Endodermal cell (in vitro differentiated cells): ENCODE measurements at regions not wholly inside any gene's neighbourhood (a gene's known extent, or its start where the extent isn't known, plus 50 kb on each side); places are given as distances from the start of the nearest gene placed in this dataset.

Source experiments
- DNase-seq: peaks from one replicate; pipeline ENCODE4 v3.0.0-alpha.2; 2017
- H3K27ac ChIP-seq: 2 replicates; pipeline ENCODE4 v1.5.1; 2013; ENCODE audit warnings: mild to moderate bottlenecking, low read depth, low read length, moderate library complexity
- H3K27me3 ChIP-seq: 2 replicates; pipeline ENCODE4 v1.6.1; 2013; ENCODE audit warnings: mild to moderate bottlenecking, low read length, moderate library complexity; ENCODE audit not compliant: insufficient read depth, control insufficient read depth, poor library complexity, severe bottlenecking
- H3K36me3 ChIP-seq: 2 replicates; pipeline ENCODE4 v1.7.0; 2013; ENCODE audit warnings: mild to moderate bottlenecking, low read length, moderate library complexity; ENCODE audit not compliant: control insufficient read depth, insufficient read depth
- H3K4me1 ChIP-seq: one replicate; pipeline ENCODE4 v1.7.0; 2013; ENCODE audit warnings: low read length; ENCODE audit not compliant: control insufficient read depth, insufficient read depth
- H3K4me3 ChIP-seq: 2 replicates; pipeline ENCODE4 v1.5.1; 2013; ENCODE audit warnings: mild to moderate bottlenecking, low read length, moderate library complexity
- H3K9ac ChIP-seq: 2 replicates; pipeline ENCODE4 v1.6.1; 2013; ENCODE audit warnings: mild to moderate bottlenecking, low read length, moderate library complexity; ENCODE audit not compliant: poor library complexity, severe bottlenecking; ENCODE audit errors: extremely low read depth
- H3K9me3 ChIP-seq: 2 replicates; pipeline ENCODE4 v1.6.1; 2013; ENCODE audit warnings: mild to moderate bottlenecking, low read length, moderate library complexity; ENCODE audit not compliant: control insufficient read depth
- H3K27ac Mint-ChIP-seq: 2 replicates; pipeline ENCODE4 v1.8.0; 2020; ENCODE audit warnings: mixed read lengths
- H3K27me3 Mint-ChIP-seq: 2 replicates; pipeline ENCODE4 v1.8.0; 2021; ENCODE audit warnings: mild to moderate bottlenecking, mixed read lengths; ENCODE audit not compliant: insufficient read depth
- H3K36me3 Mint-ChIP-seq: 2 replicates; pipeline ENCODE4 v1.8.0; 2020; ENCODE audit warnings: low read depth, mixed read lengths
- H3K4me1 Mint-ChIP-seq: 2 replicates; pipeline ENCODE4 v1.8.0; 2020; ENCODE audit warnings: mixed read lengths
- H3K4me3 Mint-ChIP-seq: 2 replicates; pipeline ENCODE4 v1.8.0; 2020; ENCODE audit warnings: mild to moderate bottlenecking, moderate library complexity, mixed read lengths
- H3K9me3 Mint-ChIP-seq: 2 replicates; pipeline ENCODE4 v1.8.0; 2020; ENCODE audit warnings: mild to moderate bottlenecking, mixed read lengths
- WGBS, 2 experiments: methylation state at CpG; one replicate each; pipeline versions ENCODE4 v1.1.5 to v1.1.7; 2013; ENCODE audit warnings: missing lambda C conversion rate in 2 of 2, mixed read lengths in 1 of 2; ENCODE audit not compliant: insufficient coverage in 1 of 2, insufficient read length in 1 of 2; 5-methylcytosine and 5-hydroxymethylcytosine counted together
- TF ChIP-seq, protein P1 (sequence below): fragments of 200-600 bp; sonication (generic); conservative IDR thresholded peaks from 2 replicates; pipeline ENCODE4 v1.5.0; 2021; ENCODE audit warnings: antibody characterized with exemption, mild to moderate bottlenecking

DNA sequence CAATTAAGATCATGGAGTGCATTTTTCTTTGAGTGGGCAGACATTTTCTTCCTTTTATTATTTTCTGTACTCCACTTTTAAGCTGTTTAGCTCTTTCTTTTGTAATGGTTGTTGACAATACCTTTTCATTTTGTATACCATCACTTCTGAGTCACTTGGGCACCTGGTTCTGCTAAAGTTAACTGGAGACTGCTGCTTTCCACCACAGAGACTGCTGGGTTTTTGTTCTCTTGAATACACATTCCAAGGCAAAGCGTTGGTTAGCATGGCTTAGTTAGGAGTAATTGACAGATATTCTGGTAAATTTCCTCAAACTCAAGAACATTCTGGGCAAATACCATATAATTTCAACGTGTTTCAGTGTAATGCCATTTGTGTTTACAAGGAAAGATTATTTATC is 541.9 kb upstream of the CELF2 start:
- Mint-ChIP-seq H3K4me3 (no peak overlapping the region), H3K27me3 (no peaks in the 10 kb centered on the region), H3K36me3 (peaks cover 3% of the 10 kb centered on the region), H3K4me1 (peaks cover 16% of the 10 kb centered on the region), H3K27ac (peak overlapping the region; percentile 62), H3K9me3 (peaks cover 24% of the 10 kb centered on the region)
- H3K9ac ChIP-seq, result no peak overlapping the region
- no peaks in the 10 kb centered on the region for H3K36me3 ChIP-seq
- H3K4me3 ChIP-seq, result no peak overlapping the region
- H3K4me1 ChIP-seq, result no peaks in the 10 kb centered on the region
- DNase-seq, result no peak
- H3K9me3 ChIP-seq, result peaks cover 20% of the 10 kb centered on the region
- TF ChIP-seq, protein P1, sequence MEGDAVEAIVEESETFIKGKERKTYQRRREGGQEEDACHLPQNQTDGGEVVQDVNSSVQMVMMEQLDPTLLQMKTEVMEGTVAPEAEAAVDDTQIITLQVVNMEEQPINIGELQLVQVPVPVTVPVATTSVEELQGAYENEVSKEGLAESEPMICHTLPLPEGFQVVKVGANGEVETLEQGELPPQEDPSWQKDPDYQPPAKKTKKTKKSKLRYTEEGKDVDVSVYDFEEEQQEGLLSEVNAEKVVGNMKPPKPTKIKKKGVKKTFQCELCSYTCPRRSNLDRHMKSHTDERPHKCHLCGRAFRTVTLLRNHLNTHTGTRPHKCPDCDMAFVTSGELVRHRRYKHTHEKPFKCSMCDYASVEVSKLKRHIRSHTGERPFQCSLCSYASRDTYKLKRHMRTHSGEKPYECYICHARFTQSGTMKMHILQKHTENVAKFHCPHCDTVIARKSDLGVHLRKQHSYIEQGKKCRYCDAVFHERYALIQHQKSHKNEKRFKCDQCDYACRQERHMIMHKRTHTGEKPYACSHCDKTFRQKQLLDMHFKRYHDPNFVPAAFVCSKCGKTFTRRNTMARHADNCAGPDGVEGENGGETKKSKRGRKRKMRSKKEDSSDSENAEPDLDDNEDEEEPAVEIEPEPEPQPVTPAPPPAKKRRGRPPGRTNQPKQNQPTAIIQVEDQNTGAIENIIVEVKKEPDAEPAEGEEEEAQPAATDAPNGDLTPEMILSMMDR, result no peak
- no peaks in the 10 kb centered on the region for H3K27me3 ChIP-seq
- no peak overlapping the region for H3K27ac ChIP-seq
- 40% methylated on average over 1 of the region's 2 CpGs; no CpG with 5 or more reads in 1 of the 2 experiments for WGBS, 2 experiments

DNA sequence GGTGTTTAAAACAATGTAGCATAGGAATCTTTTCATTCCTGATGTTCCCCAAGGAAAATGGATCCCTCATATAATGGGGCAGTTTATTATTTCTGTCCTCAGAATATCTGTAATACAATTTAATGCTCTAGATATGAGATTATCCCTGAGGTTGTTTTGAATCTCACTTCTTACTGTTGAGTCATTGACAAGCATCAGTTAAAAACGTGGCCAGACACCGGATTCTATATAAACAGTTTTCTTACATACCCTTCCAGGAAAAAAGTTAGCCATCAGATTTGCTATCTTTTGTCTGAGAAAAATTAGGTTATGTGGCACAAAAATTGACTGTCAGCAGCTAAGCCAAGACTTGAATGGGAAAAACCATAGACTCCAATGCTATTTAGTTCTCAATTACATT is 539.8 kb upstream of the CELF2 start:
- DNase-seq, result no peak
- H3K9me3 ChIP-seq, result peaks cover 5% of the 10 kb centered on the region

GRCh38 chr10:10479465-10479864 is 538.2 kb upstream of the CELF2 start:
- Mint-ChIP-seq H3K27ac (no peak overlapping the region), H3K36me3 (no peaks in the 10 kb centered on the region), H3K4me3 (no peak overlapping the region), H3K9me3 (no peaks in the 10 kb centered on the region), H3K27me3 (no peaks in the 10 kb centered on the region), H3K4me1 (peaks cover 28% of the 10 kb centered on the region)
- H3K27me3 ChIP-seq, result no peaks in the 10 kb centered on the region
- TF ChIP-seq, protein P1, result no peak
- H3K4me3 ChIP-seq, result no peak overlapping the region
- DNase-seq, result no peak
- no peak overlapping the region for H3K9ac ChIP-seq
- WGBS, 2 experiments, result 94 to 100% methylated on average over 2 to 8 of the region's 9 CpGs
- H3K9me3 ChIP-seq, result no peaks in the 10 kb centered on the region
- H3K27ac ChIP-seq, result no peak overlapping the region
- H3K36me3 ChIP-seq, result no peaks in the 10 kb centered on the region
- no peaks in the 10 kb centered on the region for H3K4me1 ChIP-seq

More for the DNA sequence above, 539.8 kb upstream of the CELF2 start:
- no peak overlapping the region for H3K4me3 Mint-ChIP-seq
- no peaks in the 10 kb centered on the region for H3K27me3 Mint-ChIP-seq
- Histone ChIP-seq H3K27me3 (no peaks in the 10 kb centered on the region), H3K36me3 (no peaks in the 10 kb centered on the region), H3K27ac (no peak overlapping the region), H3K4me1 (no peaks in the 10 kb centered on the region), H3K9ac (no peak overlapping the region), H3K4me3 (no peak overlapping the region)
- TF ChIP-seq, protein P1, result no peak
- peaks cover 22% of the 10 kb centered on the region for H3K4me1 Mint-ChIP-seq
- 91% methylated on average over 2 of the region's 2 CpGs; no CpG with 5 or more reads in 1 of the 2 experiments for WGBS, 2 experiments
- peaks cover 13% of the 10 kb centered on the region for H3K9me3 Mint-ChIP-seq
- H3K27ac Mint-ChIP-seq, result no peak overlapping the region
- H3K36me3 Mint-ChIP-seq, result peaks cover 2% of the 10 kb centered on the region
